GM18519 (cell line): ENCODE measurements at regions not wholly inside any gene's neighbourhood (a gene's known extent, or its start where the extent isn't known, plus 50 kb on each side); places are given as distances from the start of the nearest gene placed in this dataset.
"Not testable (repeated sequence)": the region's sequence is repeated elsewhere in the genome, so short reads cannot be mapped to it uniquely, and the experiment has no call there.

ENCODE experiments used
- ATAC-seq: cut with Tn5 transposase; IDR thresholded peaks from one replicate; pipeline ENCODE4 v1.9.1; 2021; ENCODE audit warnings: mild to moderate bottlenecking, moderate library complexity; ENCODE audit not compliant: unreplicated experiment, low FRiP score

DNA sequence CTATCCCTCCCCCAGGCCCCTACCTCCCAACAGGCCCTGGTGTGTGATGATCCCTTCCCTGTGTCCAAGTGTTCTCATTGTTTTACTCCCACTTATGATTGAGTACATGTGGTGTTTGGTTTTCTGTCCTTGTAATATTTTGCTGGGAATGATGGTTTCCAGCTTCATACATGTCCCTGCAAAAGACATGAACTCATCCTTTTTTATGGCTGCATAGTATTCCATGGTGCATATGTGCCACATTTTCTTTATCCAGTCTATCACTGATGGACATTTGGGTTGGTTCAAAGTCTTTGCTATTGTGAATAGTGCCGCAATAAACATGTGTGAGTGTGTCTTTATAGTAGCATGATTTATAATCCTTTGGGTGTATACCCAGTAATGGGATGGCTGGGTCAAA, 151.7 kb downstream of the VSIG4 start:
- ATAC-seq: not testable (repeated sequence)

- ATAC-seq: no peak
These were observed 156.3 kb downstream of the VSIG4 start for GRCh38 chrX:65883556-65883955.

- ATAC-seq: no peak
These were observed 159.7 kb downstream of the VSIG4 start for GRCh38 chrX:65879977-65880799.

DNA sequence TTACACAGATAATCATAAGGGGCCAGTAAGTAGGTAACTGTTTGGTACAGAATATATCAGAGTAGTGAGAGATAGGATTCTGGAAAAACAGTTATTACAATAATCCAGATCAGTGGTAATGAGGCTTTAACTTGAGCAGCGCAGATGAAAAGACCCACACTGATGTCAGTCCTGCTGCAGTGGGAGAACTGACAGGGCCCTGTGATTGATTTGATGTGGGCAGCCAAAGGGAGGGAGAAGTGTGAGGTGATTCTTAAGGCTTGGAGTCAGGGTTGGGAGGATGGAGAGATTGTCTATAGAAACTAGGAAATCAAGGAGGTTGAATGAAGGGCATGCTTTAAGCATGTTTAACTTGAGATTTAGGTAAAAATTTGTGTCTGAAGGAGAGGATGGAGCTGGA, 161.4 kb downstream of the VSIG4 start:
- no peak for ATAC-seq

DNA sequence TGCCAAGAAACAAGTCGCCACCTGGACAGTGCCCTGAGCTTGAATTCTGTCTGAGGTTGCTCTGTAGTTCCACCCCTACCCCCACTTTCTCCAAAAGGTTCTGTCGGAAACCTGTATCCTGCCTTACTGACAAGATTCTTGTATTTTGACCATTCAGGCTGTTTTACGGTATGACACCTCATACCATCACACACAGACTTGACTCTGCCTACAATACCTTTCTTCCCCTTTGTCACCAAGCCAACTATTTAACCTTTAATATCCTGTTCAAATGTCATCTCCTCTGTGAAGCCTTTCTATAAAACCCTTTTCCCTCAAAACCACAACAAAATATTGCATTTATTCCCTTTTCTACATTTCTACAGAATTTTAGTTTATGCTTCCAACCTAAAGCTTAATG, 161.9 kb downstream of the VSIG4 start:
- no peak for ATAC-seq

DNA sequence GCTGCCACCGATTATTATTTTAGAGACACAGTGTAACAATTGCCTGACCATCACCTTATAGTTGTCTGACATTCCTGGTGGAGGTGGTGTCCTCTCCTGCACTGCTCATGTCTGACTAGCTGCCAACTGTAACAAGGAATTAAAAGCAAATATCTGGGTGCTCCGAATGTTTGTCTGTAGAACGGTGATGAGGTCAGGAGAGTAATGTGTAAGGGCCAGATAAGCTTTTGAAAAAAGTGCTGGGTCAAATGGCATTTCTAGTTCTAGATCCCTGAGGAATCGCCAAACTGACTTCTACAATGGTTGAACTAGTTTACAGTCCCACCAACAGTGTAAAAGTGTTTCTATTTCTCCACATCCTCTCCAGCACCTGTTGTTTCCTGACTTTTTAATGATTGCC, 164.3 kb downstream of the VSIG4 start:
- ATAC-seq: not testable (repeated sequence)

GRCh38 chrX:65874765-65875164, 165.1 kb downstream of the VSIG4 start:
- no peak for ATAC-seq

DNA sequence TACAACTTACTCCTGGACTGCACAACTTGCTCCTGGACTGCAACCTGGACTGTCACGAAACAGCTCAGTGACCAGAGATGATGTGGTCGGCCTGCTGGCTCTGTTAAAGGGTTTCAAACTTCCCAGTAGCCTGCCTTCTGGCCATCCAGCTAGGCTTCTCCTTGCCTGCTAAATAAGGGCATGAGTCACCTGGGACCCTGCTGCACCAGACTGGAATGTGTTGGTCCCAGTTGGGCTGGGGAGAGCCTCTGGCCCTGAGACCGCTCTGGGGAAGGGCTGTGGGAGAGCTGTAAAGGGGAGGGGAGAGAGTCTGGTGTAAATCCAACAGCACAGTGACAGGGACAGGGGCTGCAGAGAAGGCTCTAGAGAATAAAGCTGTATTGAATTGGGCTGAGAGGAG, 165.8 kb downstream of the VSIG4 start:
- ATAC-seq: no peak

- ATAC-seq: no peak
These were observed 166.5 kb downstream of the VSIG4 start for GRCh38 chrX:65873385-65873784.

GRCh38 chrX:65871671-65872311, 168.1 kb downstream of the VSIG4 start:
- no peak for ATAC-seq

DNA sequence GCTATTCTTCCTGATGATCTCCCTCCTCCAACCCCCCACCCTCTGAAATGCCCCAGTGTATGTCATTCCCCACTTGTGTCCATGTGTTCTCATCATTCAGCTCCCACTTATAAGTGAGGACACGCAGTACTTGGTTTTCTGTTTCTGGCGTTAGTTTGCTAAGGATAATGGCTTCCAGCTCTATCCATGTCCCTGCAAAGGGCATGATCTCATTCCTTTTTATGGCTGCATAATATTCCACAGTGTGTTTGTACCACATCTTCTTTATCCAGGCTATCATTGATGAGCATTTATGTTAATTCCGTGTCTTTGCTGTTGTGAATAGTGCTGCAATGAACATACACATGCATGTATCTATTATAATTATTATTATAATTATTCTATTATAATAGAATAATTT, 169.3 kb downstream of the VSIG4 start:
- ATAC-seq: not testable (repeated sequence)

- no peak for ATAC-seq
These were observed 173.1 kb downstream of the VSIG4 start for GRCh38 chrX:65866773-65867172.

DNA sequence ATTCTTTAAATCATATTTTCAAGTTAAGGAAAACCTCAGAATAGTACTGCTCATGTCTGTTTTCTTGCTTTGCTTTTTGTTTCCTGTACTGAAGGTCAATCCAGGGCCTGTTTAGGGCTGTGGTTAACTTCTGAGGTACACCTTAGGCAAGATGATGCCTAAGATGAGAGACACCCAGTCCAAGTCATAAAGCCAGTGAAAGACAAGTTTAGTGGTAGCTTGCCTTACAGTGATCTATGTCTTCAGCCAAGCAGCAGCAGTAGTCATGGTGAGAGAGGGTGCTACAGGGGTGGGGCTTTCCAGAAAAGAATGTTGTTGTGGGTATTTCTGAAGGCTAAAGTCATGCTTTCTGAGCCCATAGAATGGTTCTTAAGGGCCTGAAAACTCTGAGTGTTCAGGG, 173.7 kb downstream of the VSIG4 start:
- ATAC-seq: no peak

DNA sequence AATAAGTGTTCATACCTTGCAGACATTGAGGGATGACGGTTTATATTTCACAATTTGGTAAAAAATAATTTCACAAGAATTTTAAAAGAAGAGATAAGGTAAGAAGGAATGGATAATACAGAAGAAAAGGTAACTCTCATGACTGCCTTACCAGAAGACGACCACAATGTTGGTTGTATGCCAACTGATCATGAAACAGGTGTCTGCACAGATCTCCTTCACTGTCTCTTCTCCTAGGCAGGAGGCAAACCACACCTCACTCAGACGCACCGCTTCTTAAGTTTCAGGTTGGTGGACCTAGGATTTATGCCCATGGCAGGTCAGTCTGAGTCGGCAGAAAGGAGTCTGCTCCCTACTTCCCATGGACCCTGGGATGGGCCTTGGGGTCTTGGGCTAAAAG, 177.2 kb downstream of the VSIG4 start:
- no peak for ATAC-seq

- ATAC-seq: no peak
These were observed 180.6 kb downstream of the VSIG4 start for GRCh38 chrX:65859299-65859698.

GRCh38 chrX:65854437-65854836, 185.4 kb downstream of the VSIG4 start:
- not testable (repeated sequence) for ATAC-seq

- ATAC-seq: not testable (repeated sequence)
These were observed 183.9 kb downstream of the MSN start for GRCh38 chrX:65851306-65851705.

DNA sequence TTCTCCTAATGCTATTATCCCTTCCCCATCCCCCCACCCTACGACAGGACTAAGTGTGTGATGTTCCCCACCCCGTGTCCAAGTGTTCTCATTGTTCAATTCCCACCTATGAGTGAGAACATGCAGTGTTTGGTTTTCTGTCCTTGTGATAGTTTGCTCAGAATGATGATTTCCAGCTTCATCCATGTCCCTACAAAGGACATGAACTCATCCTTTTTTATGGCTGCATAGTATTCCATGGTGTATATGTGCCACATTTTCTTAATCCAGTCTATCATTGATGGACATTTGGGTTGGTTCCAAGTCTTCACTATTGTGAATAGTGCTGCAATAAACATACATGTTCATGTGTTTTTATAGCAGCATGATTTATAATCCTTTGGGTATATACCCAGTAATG, 183.4 kb downstream of the MSN start:
- not testable (repeated sequence) for ATAC-seq

DNA sequence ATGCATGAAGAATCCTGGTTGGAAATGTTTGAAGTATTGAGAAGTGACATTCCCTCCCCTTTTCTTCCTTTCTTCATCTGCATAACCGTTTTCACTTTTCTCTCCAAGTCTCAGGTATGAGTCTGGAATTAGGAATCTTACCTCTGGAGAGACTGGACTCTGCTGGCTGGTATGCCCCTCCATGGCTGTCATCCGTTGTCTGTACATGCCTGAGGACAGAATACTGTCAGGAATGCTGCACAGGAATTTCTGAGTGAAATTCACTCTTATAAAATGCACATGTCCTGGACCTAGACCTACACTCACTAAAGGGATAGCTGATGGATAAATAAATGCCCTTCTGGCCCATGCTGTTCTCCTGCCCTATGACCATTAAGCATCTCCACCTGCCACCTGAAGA, 179.5 kb downstream of the MSN start:
- no peak for ATAC-seq

DNA sequence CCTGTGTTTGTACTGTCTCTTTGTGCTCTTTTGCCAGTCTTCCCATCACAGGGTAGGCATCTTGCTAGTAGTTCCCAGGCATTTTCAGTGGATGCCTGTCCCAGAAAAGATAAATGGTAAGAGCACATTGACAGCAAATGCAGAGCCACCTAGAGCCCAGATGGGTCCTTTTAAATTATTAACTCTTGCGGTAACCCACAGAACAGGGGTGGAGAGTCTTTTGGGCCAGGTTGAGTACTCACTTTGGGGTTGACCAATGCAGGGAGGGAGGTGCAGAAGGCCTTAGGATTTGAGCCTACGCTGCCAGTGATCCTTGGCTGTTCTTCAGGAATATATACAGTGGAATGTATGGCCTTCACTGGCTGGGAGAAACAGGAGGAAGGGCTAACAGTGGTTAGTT, 173.8 kb downstream of the MSN start:
- ATAC-seq: no peak

DNA sequence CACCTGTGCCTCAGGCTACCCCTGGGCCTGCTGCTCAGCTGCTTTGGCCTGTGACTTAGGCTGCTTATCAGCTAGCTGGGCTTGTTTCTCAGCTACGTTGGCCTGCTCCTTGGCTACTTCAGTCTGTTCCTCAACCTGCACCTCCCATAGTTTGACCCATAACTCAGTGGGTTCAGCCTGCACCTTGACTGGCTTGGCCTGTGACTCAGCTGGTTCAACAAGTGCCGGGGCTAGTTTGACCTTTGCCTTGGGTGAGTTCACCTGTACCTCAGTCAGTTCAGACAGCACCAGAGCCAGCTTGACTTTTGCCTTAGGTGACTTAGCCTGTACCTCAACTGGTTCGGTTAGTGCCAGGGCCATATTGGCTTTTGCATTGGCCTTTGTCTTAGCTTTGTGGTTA, 171.2 kb downstream of the MSN start:
- ATAC-seq: no peak

- ATAC-seq: no peak
These were observed 170.6 kb downstream of the MSN start for GRCh38 chrX:65837875-65838549.
